PC-3 (cell line): ENCODE measurements at regions not wholly inside any gene's neighbourhood (a gene's known extent, or its start where the extent isn't known, plus 50 kb on each side); places are given as distances from the start of the nearest gene placed in this dataset.

ENCODE experiments used
- ATAC-seq: fragments of 200-7000 bp; cut with Tn5 transposase; 2 replicates; pipeline ENCODE4 v1.9.1; 2020; ENCODE audit warnings: mild to moderate bottlenecking, moderate library complexity
- BruUV-seq: library from RNA; stranded (reverse); fragments of 400-500 nt; replicated peaks from 2 replicates; lab custom pipeline; 2021; lab: Mats Ljungman, UMichigan
- CTCF ChIA-PET: fragments of 300-600 bp; sonication (Branson Sonifier 250); formaldehyde crosslinking; loops from one replicate; lab custom pipeline; 2022; ENCODE audit warnings: antibody characterized with exemption; lab: Charles Lee
- POLR2A ChIA-PET: fragments of 300-600 bp; sonication (Branson Sonifier 250); formaldehyde crosslinking; loops from one replicate; lab custom pipeline; 2022; ENCODE audit warnings: antibody characterized with exemption; ENCODE audit not compliant: unreplicated experiment; lab: Charles Lee
- DNase-seq: peaks from one replicate; pipeline ENCODE4 v3.0.0-alpha.2; 2015
- H2AFZ ChIP-seq: fragments of 300-600 bp; sonication (generic); 2 replicates; pipeline ENCODE4 v1.6.0; 2016; ENCODE audit warnings: antibody characterized with exemption, low read length
- H3F3A ChIP-seq: fragments of 300-600 bp; sonication (generic); one replicate; pipeline ENCODE4 v1.6.0; 2017; ENCODE audit warnings: antibody characterized with exemption, low read length, control low read depth, mild to moderate bottlenecking; ENCODE audit not compliant: unreplicated experiment
- H3K27ac ChIP-seq: fragments of 300-600 bp; sonication (generic); 2 replicates; pipeline ENCODE4 v1.5.1; 2016; ENCODE audit warnings: mild to moderate bottlenecking, low read length
- H3K27me3 ChIP-seq: fragments of 300-600 bp; sonication (generic); 2 replicates; pipeline ENCODE4 v1.6.1; 2016; ENCODE audit warnings: low read length, mixed read lengths
- H3K36me3 ChIP-seq: fragments of 300-600 bp; sonication (generic); 2 replicates; pipeline ENCODE4 v1.6.1; 2016; ENCODE audit warnings: low read depth, mixed run types, low read length, mixed read lengths
- H3K4me1 ChIP-seq: fragments of 300-600 bp; sonication (generic); 2 replicates; pipeline ENCODE4 v1.5.1; 2016; ENCODE audit warnings: low read length; ENCODE audit not compliant: insufficient read depth
- H3K4me2 ChIP-seq: fragments of 300-600 bp; sonication (generic); 2 replicates; pipeline ENCODE4 v1.6.0; 2016; ENCODE audit warnings: low read length
- H3K4me3 ChIP-seq: fragments of 300-600 bp; sonication (generic); 2 replicates; pipeline ENCODE4 v1.5.1; 2016; ENCODE audit warnings: mild to moderate bottlenecking, low read length, mixed read lengths
- H3K79me2 ChIP-seq: fragments of 300-600 bp; sonication (generic); 2 replicates; pipeline ENCODE4 v1.6.1; 2017; ENCODE audit warnings: low read length, mixed read lengths
- H3K9ac ChIP-seq: fragments of 300-600 bp; sonication (generic); 2 replicates; pipeline ENCODE4 v1.6.0; 2016; ENCODE audit warnings: mild to moderate bottlenecking, low read length
- H3K9me2 ChIP-seq: fragments of 300-600 bp; sonication (generic); replicated peaks from 2 replicates; pipeline ENCODE4 v1.6.1; 2016; ENCODE audit warnings: mixed run types, low read length, mixed read lengths
- H3K9me3 ChIP-seq: fragments of 300-600 bp; sonication (generic); 2 replicates; pipeline ENCODE4 v1.6.1; 2016; ENCODE audit warnings: low read length, mixed read lengths
- H4K20me1 ChIP-seq: fragments of 300-600 bp; sonication (generic); 2 replicates; pipeline ENCODE4 v1.6.1; 2016; ENCODE audit warnings: low read length, mixed read lengths
- EZH2 ChIP-seq: fragments of 300-600 bp; sonication (generic); IDR thresholded peaks from one replicate; pipeline ENCODE4 v1.6.1; 2017; ENCODE audit warnings: antibody characterized with exemption, mild to moderate bottlenecking, low read length; ENCODE audit not compliant: unreplicated experiment
- EZH2phosphoT487 ChIP-seq: fragments of 300-600 bp; sonication (generic); IDR thresholded peaks from 2 replicates; pipeline ENCODE4 v1.6.1; 2018; ENCODE audit warnings: mild to moderate bottlenecking, antibody characterized with exemption, low read length, borderline replicate concordance
- intact Hi-C: fragments of 100-400 bp; cut with micrococcal nuclease; formaldehyde crosslinking; loops from 2 replicates; pipeline ENCODE4 v1.9.0; 2023
- TF ChIP-seq, protein P1 (sequence below): fragments of 300-600 bp; sonication (generic); conservative IDR thresholded peaks from 2 replicates; pipeline ENCODE4 v1.5.1; 2017; ENCODE audit warnings: antibody characterized with exemption, low read depth, mild to moderate bottlenecking, low read length

GRCh38 chr18:79627750-79628294, 51.8 kb upstream of the CTDP1 start:
- POLR2A ChIA-PET: no interaction called here
- H3K4me1 ChIP-seq: no peaks in the 10 kb centered on the region
- no peak for ATAC-seq

GRCh38 chr18:79628416-79629248, 51.0 kb upstream of the CTDP1 start:
- CTCF ChIA-PET: no interaction called here
- intact Hi-C loops: no loop called here

More at GRCh38 chr18:79627750-79628294, 51.8 kb upstream of the CTDP1 start:
- Histone ChIP-seq H3F3A (no peaks in the 10 kb centered on the region), H3K9me3 (no peaks in the 10 kb centered on the region), H3K4me2 (no peak overlapping the region), H3K27ac (no peak overlapping the region), H3K36me3 (no peaks in the 10 kb centered on the region), H2AFZ (no peak overlapping the region), H3K9ac (no peak overlapping the region), H4K20me1 (no peaks in the 10 kb centered on the region), H3K79me2 (no peaks in the 10 kb centered on the region), H3K27me3 (peaks cover 55% of the 10 kb centered on the region), H3K4me3 (no peak overlapping the region), H3K9me2 (no peaks in the 10 kb centered on the region)
- no TSS peak for BruUV-seq
- intact Hi-C loops: no loop called here
- TF ChIP-seq, protein P1, sequence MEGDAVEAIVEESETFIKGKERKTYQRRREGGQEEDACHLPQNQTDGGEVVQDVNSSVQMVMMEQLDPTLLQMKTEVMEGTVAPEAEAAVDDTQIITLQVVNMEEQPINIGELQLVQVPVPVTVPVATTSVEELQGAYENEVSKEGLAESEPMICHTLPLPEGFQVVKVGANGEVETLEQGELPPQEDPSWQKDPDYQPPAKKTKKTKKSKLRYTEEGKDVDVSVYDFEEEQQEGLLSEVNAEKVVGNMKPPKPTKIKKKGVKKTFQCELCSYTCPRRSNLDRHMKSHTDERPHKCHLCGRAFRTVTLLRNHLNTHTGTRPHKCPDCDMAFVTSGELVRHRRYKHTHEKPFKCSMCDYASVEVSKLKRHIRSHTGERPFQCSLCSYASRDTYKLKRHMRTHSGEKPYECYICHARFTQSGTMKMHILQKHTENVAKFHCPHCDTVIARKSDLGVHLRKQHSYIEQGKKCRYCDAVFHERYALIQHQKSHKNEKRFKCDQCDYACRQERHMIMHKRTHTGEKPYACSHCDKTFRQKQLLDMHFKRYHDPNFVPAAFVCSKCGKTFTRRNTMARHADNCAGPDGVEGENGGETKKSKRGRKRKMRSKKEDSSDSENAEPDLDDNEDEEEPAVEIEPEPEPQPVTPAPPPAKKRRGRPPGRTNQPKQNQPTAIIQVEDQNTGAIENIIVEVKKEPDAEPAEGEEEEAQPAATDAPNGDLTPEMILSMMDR: no peak
- no peak for TF ChIP-seq EZH2phosphoT487
- no peak for DNase-seq
- CTCF ChIA-PET: no interaction called here

GRCh38 chr18:79629249-79629558, 50.4 kb upstream of the CTDP1 start:
- POLR2A ChIA-PET: no interaction called here
- Histone ChIP-seq H3K27me3 (peaks cover 54% of the 10 kb centered on the region), H3F3A (no peaks in the 10 kb centered on the region)

More at GRCh38 chr18:79628416-79629248, 51.0 kb upstream of the CTDP1 start:
- DNase-seq (no peak), ATAC-seq (no peak)
- H3K4me1 ChIP-seq: no peaks in the 10 kb centered on the region
- H3F3A ChIP-seq: no peaks in the 10 kb centered on the region
- H3K9me2 ChIP-seq: no peaks in the 10 kb centered on the region
- H2AFZ ChIP-seq: no peak overlapping the region
- H3K36me3 ChIP-seq: no peaks in the 10 kb centered on the region
- no peak overlapping the region for H3K27ac ChIP-seq
- BruUV-seq: no TSS peak
- no peaks in the 10 kb centered on the region for H3K79me2 ChIP-seq
- no peaks in the 10 kb centered on the region for H3K9me3 ChIP-seq
- H3K4me2 ChIP-seq: no peak overlapping the region
- TF ChIP-seq, protein P1: no peak
- TF ChIP-seq EZH2 (no peak), EZH2phosphoT487 (no peak)
- no peaks in the 10 kb centered on the region for H4K20me1 ChIP-seq
- no peak overlapping the region for H3K4me3 ChIP-seq
- POLR2A ChIA-PET: no interaction called here
- peaks cover 54% of the 10 kb centered on the region for H3K27me3 ChIP-seq
- no peak overlapping the region for H3K9ac ChIP-seq

More at GRCh38 chr18:79629249-79629558, 50.4 kb upstream of the CTDP1 start:
- CTCF ChIA-PET: no interaction called here
- H4K20me1 ChIP-seq: no peaks in the 10 kb centered on the region
- TF ChIP-seq EZH2 (no peak), EZH2phosphoT487 (no peak)
- TF ChIP-seq, protein P1: no peak
- H3K9me3 ChIP-seq: no peaks in the 10 kb centered on the region
- intact Hi-C loops: no loop called here
- H2AFZ ChIP-seq: no peak overlapping the region
- no peak for DNase-seq
- no peaks in the 10 kb centered on the region for H3K4me1 ChIP-seq
- no peak overlapping the region for H3K27ac ChIP-seq
- ATAC-seq: no peak
- H3K9me2 ChIP-seq: no peaks in the 10 kb centered on the region
- no peaks in the 10 kb centered on the region for H3K79me2 ChIP-seq
- H3K9ac ChIP-seq: no peak overlapping the region
- H3K4me2 ChIP-seq: no peak overlapping the region
- H3K4me3 ChIP-seq: no peak overlapping the region
- H3K36me3 ChIP-seq: no peaks in the 10 kb centered on the region
- BruUV-seq: no TSS peak
